ENCODE measurements at regions not wholly inside any gene's neighbourhood (a gene's known extent, or its start where the extent isn't known, plus 50 kb on each side); places are given as distances from the start of the nearest gene placed in this dataset.

DNA sequence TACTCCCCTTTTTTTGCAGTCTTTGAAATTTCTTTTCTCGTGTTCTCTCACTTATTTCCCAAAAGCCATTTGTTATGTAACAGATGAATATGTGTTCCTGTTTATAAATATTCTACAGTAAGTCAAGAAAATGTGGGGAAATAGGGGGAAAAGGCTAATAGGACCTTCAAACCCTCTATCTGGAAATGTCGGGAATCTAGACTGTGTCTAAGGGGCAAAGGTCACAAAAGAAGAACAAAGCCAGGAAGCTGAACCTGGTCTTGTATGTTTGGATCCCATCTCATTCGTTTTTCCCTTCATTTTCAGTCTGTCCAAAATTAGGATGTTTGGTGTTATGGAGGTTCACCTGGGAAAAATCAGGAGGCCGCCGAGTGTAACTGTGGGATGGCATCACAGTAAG, 490.3 kb downstream of the NR2F1-AS1 start:
- TF ChIP-seq, protein P1, sequence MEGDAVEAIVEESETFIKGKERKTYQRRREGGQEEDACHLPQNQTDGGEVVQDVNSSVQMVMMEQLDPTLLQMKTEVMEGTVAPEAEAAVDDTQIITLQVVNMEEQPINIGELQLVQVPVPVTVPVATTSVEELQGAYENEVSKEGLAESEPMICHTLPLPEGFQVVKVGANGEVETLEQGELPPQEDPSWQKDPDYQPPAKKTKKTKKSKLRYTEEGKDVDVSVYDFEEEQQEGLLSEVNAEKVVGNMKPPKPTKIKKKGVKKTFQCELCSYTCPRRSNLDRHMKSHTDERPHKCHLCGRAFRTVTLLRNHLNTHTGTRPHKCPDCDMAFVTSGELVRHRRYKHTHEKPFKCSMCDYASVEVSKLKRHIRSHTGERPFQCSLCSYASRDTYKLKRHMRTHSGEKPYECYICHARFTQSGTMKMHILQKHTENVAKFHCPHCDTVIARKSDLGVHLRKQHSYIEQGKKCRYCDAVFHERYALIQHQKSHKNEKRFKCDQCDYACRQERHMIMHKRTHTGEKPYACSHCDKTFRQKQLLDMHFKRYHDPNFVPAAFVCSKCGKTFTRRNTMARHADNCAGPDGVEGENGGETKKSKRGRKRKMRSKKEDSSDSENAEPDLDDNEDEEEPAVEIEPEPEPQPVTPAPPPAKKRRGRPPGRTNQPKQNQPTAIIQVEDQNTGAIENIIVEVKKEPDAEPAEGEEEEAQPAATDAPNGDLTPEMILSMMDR (conservative IDR thresholded peaks at IDR 0.05): no peak
- no peak overlapping the region for H3K27ac ChIP-seq

- H3K27ac ChIP-seq: no peak overlapping the region
- TF ChIP-seq, protein P1 (conservative IDR thresholded peaks at IDR 0.05): no peak
Observed at GRCh38 chr5:93088592-93089389, 492.2 kb downstream of the NR2F1-AS1 start.

GRCh38 chr5:93087326-93087725, 493.7 kb downstream of the NR2F1-AS1 start:
- TF ChIP-seq, protein P1 (conservative IDR thresholded peaks at IDR 0.05): no peak
- no peak overlapping the region for H3K27ac ChIP-seq

DNA sequence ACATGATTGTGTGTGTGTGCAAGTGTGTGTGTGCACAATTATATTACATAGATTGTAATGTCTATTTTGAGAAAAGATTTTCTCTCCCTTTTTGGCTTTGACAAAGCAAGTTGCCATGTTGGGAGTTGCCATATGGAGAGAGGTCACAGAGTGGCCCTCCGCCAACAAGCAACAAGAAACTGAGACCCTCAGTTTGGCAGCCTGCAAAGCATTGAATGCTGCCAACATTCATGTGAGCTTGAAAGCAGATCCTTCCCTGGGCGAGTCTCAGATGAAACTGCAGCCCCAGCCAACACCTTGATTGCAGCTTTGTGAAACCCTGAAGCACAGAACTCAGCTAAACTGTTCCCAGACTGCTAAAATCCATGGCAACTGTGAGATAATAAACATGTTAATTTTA, 498.0 kb downstream of the NR2F1-AS1 start:
- TF ChIP-seq, protein P1 (conservative IDR thresholded peaks at IDR 0.05): no peak

GRCh38 chr5:93079046-93079445, 502.0 kb downstream of the NR2F1-AS1 start:
- TF ChIP-seq, protein P1 (conservative IDR thresholded peaks at IDR 0.05): no peak
- H3K27ac ChIP-seq: no peak overlapping the region

More for the DNA sequence above, 498.0 kb downstream of the NR2F1-AS1 start:
- no peak overlapping the region for H3K27ac ChIP-seq

DNA sequence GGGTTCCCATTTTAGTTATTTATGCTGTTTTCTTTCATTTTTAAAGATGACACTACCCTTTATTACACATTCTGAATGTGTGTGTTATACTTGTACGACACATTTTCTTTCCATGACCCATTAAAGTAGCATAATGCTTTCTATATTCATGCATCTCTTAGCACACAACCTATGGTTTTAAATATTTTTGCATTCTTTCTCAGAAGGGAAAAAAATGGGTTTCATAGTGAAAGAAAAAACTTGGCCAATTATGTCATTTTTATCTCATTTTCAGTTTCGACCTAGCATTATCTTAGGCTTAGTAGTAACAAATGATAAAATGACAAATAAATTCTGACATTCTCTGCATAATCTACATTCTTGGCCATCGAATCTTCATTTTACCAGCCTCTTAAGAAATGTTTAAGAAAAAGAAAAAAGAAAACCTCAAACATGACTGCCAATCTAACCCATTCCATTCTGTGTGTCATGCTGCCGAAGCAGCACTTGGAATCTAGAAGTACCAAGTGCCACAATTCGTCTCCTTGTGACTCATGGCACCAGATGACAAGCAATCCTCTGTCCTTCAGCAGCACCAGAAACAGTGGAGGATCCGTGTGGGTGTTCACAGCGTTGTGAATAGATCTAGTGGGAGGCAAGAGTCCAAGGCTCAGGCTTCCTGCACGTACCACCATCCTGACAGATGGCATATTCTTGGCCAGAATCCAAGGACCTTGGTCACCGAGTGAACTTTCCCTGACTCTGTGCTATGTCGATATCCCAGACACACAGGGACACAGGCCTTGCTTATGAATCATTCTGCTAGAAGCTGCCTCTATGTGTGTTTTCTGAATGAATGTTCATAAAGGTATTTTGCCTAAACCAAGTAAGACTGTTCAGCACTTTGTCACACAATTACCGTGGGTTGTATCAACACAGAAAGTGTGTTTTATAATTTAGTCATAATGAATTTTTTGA, 502.7 kb downstream of the NR2F1-AS1 start:
- no peak overlapping the region for H3K27ac ChIP-seq
- TF ChIP-seq, protein P1 (conservative IDR thresholded peaks at IDR 0.05): no peak

- TF ChIP-seq, protein P1 (conservative IDR thresholded peaks at IDR 0.05): no peak
- H3K27ac ChIP-seq: no peak overlapping the region
Observed at GRCh38 chr5:93076566-93076965, 504.5 kb downstream of the NR2F1-AS1 start.
